Left forelimb (tissue), 1 donor: ENCODE measurements at regions not wholly inside any gene's neighbourhood (a gene's known extent, or its start where the extent isn't known, plus 50 kb on each side); places are given as distances from the start of the nearest gene placed in this dataset.
"Not testable (repeated sequence)": the region's sequence is repeated elsewhere in the genome, so short reads cannot be mapped to it uniquely, and the experiment has no call there.

Experiments used
- DNase-seq: peaks from one replicate; pipeline ENCODE4 v3.0.0-alpha.2; 2018; ENCODE audit warnings: low spot score

GRCh38 chr6:74181471-74181870, 485.5 kb downstream of the CD109 start:
- no peak for DNase-seq

DNA sequence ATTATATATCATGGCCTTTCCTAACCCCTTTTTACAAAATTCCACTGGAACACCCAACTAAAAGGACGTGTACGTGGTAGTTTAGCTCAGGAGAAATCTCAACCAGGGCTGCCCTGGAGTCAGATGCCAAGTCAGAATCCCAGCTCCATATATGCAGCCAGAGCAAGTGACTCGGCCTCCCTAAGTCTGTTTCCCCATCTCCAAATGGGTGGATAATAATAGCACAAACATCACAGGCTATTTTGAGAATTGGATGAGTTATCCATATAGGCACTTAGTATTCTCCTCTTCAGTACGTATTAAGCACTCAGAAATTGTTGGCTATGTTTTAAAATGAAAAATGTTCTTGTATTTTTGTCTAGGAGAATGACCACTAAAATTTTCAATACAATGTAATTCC, 481.5 kb downstream of the CD109 start:
- no peak for DNase-seq

GRCh38 chr6:74170550-74170949, 474.5 kb downstream of the CD109 start:
- not testable (repeated sequence) for DNase-seq

- no peak for DNase-seq
Observed at GRCh38 chr6:74170118-74170517, 474.1 kb downstream of the CD109 start.

DNA sequence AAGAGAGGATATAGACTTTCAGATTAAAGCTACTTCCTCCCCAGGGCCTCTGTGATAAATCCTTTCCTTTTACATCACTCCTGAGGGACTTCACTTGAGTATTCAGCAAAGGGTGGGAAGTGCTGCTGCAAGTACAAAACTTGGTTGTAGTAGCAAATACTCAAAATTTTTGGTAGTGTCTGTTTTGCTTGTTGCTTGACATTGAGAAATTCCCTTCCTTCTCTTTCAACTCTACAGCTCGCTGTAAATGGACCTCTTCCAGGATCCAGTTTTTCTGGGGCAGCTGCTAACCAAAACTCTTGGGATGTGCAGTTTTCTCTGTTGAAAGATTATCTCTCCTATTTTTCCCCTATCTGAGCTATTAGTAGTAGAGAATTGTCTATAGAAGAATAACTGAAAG, 472.0 kb downstream of the CD109 start:
- DNase-seq: no peak

DNA sequence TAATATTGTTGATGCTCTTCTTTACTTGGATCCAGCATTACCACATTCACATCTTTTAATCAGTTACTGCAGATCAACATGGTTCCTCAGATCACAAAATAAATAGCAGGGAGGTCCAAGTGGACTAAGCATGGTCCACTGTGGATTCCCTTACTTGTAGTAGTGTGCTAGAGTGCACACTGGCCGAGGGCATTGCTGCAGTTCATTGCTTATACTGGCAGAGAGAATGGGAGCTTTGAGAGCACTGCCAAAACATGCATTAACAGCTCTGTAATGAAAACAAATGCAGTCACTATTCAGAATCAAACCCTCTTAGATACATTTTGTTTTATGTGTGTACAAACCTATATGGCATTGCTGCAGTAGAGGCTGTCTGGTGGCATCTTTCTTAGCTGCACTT, 471.5 kb downstream of the CD109 start:
- DNase-seq: no peak

DNA sequence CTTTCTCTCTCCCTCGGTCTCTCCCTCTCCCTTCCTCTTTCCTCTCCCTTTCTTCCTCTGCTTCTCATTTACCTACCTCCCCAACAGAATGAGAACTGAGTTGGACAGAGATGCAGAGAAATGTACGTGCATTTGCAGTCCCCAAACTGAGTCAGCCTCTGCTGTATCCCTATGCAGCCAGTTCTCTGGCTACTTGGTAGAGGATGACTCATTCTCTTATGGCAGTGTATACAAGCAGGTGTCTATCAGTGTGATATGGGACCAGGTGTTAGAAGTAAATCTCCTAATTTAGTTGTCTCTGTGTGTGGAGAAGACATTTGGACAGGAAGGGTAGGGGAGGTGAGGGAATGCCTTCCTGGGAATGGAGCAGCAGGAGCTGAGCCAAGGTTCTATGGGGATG, 470.8 kb downstream of the CD109 start:
- no peak for DNase-seq

DNA sequence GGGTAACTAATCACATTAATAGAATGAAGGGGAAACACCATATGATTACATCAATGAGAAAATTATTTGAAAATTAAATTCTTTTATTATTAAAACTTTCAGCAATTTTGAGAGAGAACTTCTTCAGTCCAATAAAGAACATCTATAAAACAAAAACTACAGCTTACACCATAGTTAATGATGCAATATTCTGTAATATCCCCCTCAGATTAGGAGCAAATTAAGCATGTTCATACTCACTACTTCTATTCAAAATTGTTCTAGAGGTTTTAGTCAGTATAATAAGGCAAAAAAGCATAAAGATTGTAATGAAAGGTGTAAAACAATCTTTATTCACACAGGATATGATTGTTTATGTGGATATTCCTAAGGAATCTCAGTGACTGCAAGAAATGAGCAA, 465.4 kb downstream of the CD109 start:
- no peak for DNase-seq

DNA sequence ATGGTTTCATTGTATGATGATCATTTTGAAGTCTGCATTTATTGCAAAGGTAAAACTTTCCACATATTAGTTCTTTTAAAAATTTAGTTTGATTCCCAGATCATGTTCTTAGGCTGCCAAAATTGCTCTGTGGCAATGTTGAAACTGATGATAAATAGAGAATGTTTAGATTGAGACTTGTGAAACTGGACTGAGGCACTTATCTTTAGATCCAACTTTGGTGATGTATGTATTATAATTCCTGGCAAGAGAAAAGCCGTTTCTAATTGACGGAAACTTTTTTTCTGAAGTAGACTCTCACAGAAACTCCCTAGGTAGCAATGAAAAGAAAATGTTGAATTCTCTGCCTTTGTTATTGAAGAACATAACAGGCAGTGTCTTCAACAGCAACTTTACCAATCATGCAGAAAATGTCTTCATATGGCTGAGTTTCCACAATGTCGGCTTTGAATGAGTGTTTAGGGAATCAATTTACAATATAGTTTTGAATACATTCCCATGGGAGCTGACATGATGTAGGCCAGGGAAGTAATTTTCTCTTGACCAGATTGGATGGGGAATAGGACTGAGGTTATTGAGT, 456.2 kb downstream of the CD109 start:
- DNase-seq: no peak

DNA sequence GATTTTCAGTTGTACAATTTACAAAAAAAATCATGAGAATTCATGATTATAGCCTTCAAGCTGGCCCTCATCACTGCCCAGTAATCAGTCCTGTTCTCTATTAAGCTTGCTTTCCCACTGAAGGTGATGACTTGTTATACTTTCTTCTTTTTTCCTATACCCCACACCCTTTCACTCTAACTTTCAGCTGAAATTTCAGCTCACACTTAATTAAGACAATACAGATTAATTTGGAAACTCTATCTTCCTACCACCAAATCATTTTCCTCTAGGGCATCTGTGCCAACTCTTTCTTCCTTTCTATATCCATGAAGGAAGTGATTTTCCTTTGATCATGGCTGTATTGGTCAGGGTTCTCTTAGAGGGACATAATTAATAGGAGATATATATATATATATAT, 449.9 kb downstream of the CD109 start:
- no peak for DNase-seq

DNA sequence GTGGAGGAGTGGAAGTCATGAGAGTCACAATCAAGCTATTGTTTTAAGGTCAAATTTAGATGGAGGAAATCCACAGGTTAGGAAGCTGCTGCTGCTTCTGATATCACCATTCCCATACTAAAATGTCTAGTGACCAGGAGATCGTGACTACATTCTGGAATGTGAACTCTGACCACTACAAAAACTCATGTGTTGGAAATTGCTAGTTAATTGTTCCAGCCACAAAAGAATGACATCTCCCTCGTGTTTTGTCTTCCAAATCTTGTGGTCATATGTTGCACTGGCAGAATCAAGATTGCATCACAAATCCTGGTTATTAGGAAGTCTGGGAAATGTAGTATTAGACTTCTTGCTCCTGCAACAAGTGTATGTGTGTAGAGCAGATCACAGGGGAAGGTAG, 441.9 kb downstream of the CD109 start:
- DNase-seq: no peak

DNA sequence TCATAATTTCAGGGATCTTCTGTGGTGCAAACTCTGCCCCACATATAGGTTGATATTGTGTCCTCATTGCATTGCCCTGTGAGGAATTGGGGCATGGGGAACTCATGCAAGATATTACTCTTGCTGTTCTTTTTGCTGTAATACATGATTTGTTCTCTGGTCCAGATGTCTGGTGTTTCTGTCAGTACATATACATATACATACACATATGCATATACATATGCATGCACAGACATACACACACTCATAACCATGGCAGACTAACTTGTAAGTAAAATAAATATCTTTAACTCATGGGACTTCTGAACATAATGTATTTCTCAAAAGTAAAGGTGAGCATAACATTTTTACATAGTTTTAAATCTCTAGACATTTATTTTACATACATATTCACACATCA, 438.3 kb downstream of the CD109 start:
- no peak for DNase-seq

DNA sequence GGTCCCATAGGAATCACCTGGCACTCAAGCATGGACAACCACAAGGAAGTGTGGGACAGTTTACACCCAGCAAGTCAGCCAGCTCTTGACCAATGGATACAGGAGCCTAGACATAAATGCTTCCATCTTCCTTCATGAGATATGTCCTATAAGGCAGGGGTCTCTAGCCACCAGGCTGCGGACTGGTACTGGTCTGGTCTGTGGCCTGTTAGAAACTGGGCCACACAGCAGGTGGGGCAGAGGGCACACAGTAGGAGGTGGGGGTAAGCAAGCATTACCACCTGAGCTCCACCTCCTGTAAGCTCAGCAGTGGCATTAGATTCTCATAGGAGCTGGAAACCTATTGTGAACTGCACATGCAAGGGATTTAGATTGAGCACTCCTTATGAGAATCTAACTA, 437.1 kb downstream of the CD109 start:
- no peak for DNase-seq

GRCh38 chr6:74130641-74131040, 434.6 kb downstream of the CD109 start:
- no peak for DNase-seq

- DNase-seq: no peak
Observed at GRCh38 chr6:74128536-74128935, 432.5 kb downstream of the CD109 start.

GRCh38 chr6:74117113-74117512, 421.1 kb downstream of the CD109 start:
- no peak for DNase-seq

GRCh38 chr6:74115674-74116073, 419.7 kb downstream of the CD109 start:
- no peak for DNase-seq

- no peak for DNase-seq
Observed at GRCh38 chr6:74114428-74114827, 418.4 kb downstream of the CD109 start.

DNA sequence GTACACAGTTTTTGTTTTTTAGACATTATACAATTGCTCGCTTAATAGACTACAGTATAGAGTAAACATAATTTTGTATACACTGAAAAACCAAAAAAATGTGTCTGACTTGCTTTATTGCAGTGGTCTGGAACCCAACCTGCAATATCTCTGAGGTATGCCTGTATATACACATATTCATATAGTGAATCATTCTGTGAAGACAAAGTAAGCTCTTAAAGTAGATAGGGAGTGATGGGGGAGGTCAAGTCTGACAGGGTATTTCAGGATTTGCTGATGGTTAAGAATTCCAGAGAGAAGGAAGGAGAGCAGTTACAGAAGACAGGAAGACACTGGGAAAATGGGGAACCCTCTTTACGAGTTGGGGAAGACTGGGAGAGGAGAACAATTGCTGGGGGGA, 417.9 kb downstream of the CD109 start:
- no peak for DNase-seq

DNA sequence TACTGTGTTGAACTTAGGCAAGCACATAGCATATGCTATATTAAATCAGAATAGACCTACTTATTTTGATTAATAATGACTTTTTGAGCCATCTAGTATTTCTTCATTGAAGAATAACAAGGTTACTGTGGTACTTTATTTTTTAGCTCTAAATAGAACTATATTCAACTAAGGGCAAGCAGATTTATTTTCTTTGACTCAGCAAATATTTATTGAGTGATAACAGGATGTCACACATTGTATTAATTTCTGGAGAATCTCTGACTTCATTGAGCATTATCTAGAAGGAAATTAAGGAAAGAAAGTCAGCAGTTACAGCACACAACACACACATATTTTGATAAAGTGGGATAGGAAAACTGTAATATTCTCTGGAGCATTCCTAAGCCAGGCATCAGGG, 407.4 kb downstream of the CD109 start:
- no peak for DNase-seq

GRCh38 chr6:74100719-74101287, 404.8 kb downstream of the CD109 start:
- no peak for DNase-seq

GRCh38 chr6:74096329-74096728, 400.3 kb downstream of the CD109 start:
- DNase-seq: no peak

DNA sequence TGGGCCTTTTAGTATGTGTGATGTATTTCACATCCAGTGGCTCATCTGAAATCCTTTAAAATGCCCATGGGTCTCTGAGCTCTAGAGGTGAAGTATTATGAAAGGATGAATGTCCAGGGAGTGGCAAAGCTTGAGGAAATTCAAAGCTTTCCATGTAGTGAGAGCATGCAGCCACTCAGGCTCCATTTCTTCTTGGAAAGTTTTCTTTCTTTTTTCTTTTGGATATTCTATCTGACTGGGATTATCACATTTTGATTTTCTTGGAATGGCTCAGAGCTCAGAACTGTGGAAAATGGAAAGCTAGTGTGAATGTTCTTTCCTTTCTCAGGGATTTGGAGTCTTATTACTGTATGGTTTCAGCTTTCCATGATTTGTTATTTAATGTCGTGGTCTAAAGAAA, 397.4 kb downstream of the CD109 start:
- DNase-seq: no peak

DNA sequence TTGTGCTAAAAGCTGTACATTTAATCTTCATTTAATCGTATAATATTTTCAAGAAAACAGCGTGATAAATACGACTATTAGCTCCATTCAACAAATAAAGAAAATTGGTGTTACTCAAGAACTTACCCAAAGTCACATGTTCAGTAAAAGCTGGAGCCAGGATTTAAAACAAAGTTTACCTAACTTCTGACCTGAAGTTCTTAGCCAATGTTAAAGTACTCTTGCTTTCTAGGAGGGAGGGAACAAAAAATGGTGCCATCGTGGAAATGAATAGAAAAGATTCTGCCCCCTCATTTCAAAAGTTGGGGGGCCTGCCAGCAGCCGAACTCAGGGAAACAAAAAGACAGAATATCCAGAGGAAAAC, 395.8 kb downstream of the CD109 start:
- DNase-seq: no peak
